H9 (cell line): ENCODE measurements at regions not wholly inside any gene's neighbourhood (a gene's known extent, or its start where the extent isn't known, plus 50 kb on each side); places are given as distances from the start of the nearest gene placed in this dataset.

Source experiments
- DNase-seq: peaks from one replicate; pipeline ENCODE4 v3.0.0-alpha.2; 2017
- H2AFZ ChIP-seq: one replicate; pipeline ENCODE4 v1.6.1; 2013; ENCODE audit warnings: mild to moderate bottlenecking, low read length, control low read depth, moderate library complexity
- H2AK5ac ChIP-seq: 2 replicates; pipeline ENCODE4 v1.6.1; 2013; ENCODE audit warnings: low read length, control low read depth, mixed read lengths; ENCODE audit not compliant: insufficient read length
- H2BK120ac ChIP-seq: one replicate; pipeline ENCODE4 v1.6.1; 2013; ENCODE audit warnings: low read depth, mild to moderate bottlenecking, low read length, control low read depth, inconsistent platforms; ENCODE audit not compliant: poor library complexity, severe bottlenecking
- H2BK12ac ChIP-seq: 2 replicates; pipeline ENCODE4 v1.6.1; 2013; ENCODE audit warnings: low read length, control low read depth, mixed read lengths, low read depth; ENCODE audit not compliant: insufficient read length
- H2BK15ac ChIP-seq: 2 replicates; pipeline ENCODE4 v1.6.1; 2013; ENCODE audit warnings: low read depth, low read length, control low read depth
- H2BK20ac ChIP-seq: one replicate; pipeline ENCODE4 v1.6.1; 2013; ENCODE audit warnings: low read depth, mild to moderate bottlenecking, low read length, control low read depth, inconsistent platforms; ENCODE audit not compliant: poor library complexity, severe bottlenecking
- H2BK5ac ChIP-seq: 2 replicates; pipeline ENCODE4 v1.6.1; 2013; ENCODE audit warnings: low read length, control low read depth, mixed read lengths; ENCODE audit not compliant: insufficient read length
- H3K14ac ChIP-seq: 2 replicates; pipeline ENCODE4 v1.6.1; 2013; ENCODE audit warnings: low read length, control low read depth; ENCODE audit not compliant: insufficient read depth
- H3K18ac ChIP-seq: 2 replicates; pipeline ENCODE4 v1.6.1; 2013; ENCODE audit warnings: low read depth, mild to moderate bottlenecking, mixed read lengths, low read length, control low read depth; ENCODE audit not compliant: insufficient read length
- H3K23ac ChIP-seq: 2 replicates; pipeline ENCODE4 v1.6.1; 2013; ENCODE audit warnings: low read length, control low read depth, mixed read lengths, low read depth; ENCODE audit not compliant: insufficient read length
- H3K23me2 ChIP-seq: 2 replicates; pipeline ENCODE4 v1.6.1; 2013; ENCODE audit warnings: low read depth, mild to moderate bottlenecking, mixed read lengths, low read length, control low read depth; ENCODE audit not compliant: insufficient read length, poor library complexity, severe bottlenecking
- H3K27ac ChIP-seq: 2 replicates; pipeline ENCODE4 v1.5.1; 2013; ENCODE audit warnings: low read length, control low read depth, mixed read lengths, low read depth; ENCODE audit not compliant: insufficient read length
- H3K27me3 ChIP-seq: 2 replicates; pipeline ENCODE4 v1.6.1; 2013; ENCODE audit warnings: low read length, control low read depth, inconsistent platforms; ENCODE audit not compliant: insufficient read depth
- H3K4ac ChIP-seq: 2 replicates; pipeline ENCODE4 v1.6.1; 2013; ENCODE audit warnings: low read depth, mild to moderate bottlenecking, control low read depth, inconsistent platforms, low read length, moderate library complexity
- H3K4me1 ChIP-seq: 2 replicates; pipeline ENCODE4 v1.6.1; 2013; ENCODE audit warnings: low read length, control low read depth, inconsistent platforms; ENCODE audit not compliant: insufficient read depth
- H3K4me2 ChIP-seq: 2 replicates; pipeline ENCODE4 v1.6.1; 2013; ENCODE audit warnings: low read length, control low read depth, mixed read lengths; ENCODE audit not compliant: insufficient read length, insufficient read depth
- H3K56ac ChIP-seq: 2 replicates; pipeline ENCODE4 v1.6.1; 2013; ENCODE audit warnings: low read depth, mild to moderate bottlenecking, mixed read lengths, low read length, control low read depth; ENCODE audit not compliant: insufficient read length
- H3K79me1 ChIP-seq: 2 replicates; pipeline ENCODE4 v1.6.1; 2013; ENCODE audit warnings: low read depth, mild to moderate bottlenecking, moderate library complexity, low read length, control low read depth, inconsistent platforms; ENCODE audit not compliant: insufficient read depth, poor library complexity, severe bottlenecking
- H3K79me2 ChIP-seq: 2 replicates; pipeline ENCODE4 v1.6.1; 2013; ENCODE audit warnings: low read length, control low read depth, inconsistent platforms; ENCODE audit not compliant: insufficient read depth
- H3K9ac ChIP-seq: 2 replicates; pipeline ENCODE4 v1.6.1; 2013; ENCODE audit warnings: low read length, control low read depth, mixed read lengths; ENCODE audit not compliant: insufficient read length; ENCODE audit errors: extremely low read depth
- H3K9me3 ChIP-seq: one replicate; pipeline ENCODE4 v1.6.1; 2013; ENCODE audit warnings: low read depth, low read length, inconsistent platforms; ENCODE audit not compliant: control insufficient read depth
- H3T11ph ChIP-seq: one replicate; pipeline ENCODE4 v1.6.1; 2013; ENCODE audit warnings: mild to moderate bottlenecking, low read length, control low read depth, inconsistent platforms
- H4K20me1 ChIP-seq: one replicate; pipeline ENCODE4 v1.6.1; 2013; ENCODE audit not compliant: control insufficient read depth, insufficient read length, insufficient read depth
- H4K5ac ChIP-seq: 2 replicates; pipeline ENCODE4 v1.6.1; 2013; ENCODE audit warnings: low read depth, mild to moderate bottlenecking, mixed read lengths, low read length, control low read depth; ENCODE audit not compliant: insufficient read length
- H4K8ac ChIP-seq: replicated peaks from 2 replicates; pipeline ENCODE4 v1.6.1; 2013; ENCODE audit warnings: low read length, control low read depth, mixed read lengths, low read depth; ENCODE audit not compliant: insufficient read length
- H4K91ac ChIP-seq: 2 replicates; pipeline ENCODE4 v1.6.1; 2013; ENCODE audit warnings: low read depth, mild to moderate bottlenecking, moderate library complexity, mixed read lengths, low read length, control low read depth; ENCODE audit not compliant: insufficient read length
- H3K27ac Mint-ChIP-seq, 3 experiments: 2 replicates in 2 of 3; 3 replicates in 1 of 3; pipeline ENCODE4 v1.8.0; 2020 to 2021; ENCODE audit warnings: mixed read lengths in 3 of 3, mild to moderate bottlenecking in 1 of 3, moderate library complexity in 1 of 3
- H3K27me3 Mint-ChIP-seq: 2 replicates; pipeline ENCODE4 v1.8.0; 2021; ENCODE audit warnings: low read depth, mild to moderate bottlenecking, moderate library complexity, mixed read lengths
- H3K36me3 Mint-ChIP-seq, 3 experiments: 2 replicates in 2 of 3; 3 replicates in 1 of 3; pipeline ENCODE4 v1.8.0; 2020 to 2021; ENCODE audit warnings: low read depth in 3 of 3, mixed read lengths in 3 of 3; ENCODE audit not compliant: insufficient read depth in 1 of 3
- H3K4me1 Mint-ChIP-seq, 2 experiments: 2 replicates each; pipeline ENCODE4 v1.8.0; 2020; ENCODE audit warnings: mixed read lengths in 2 of 2
- H3K4me3 Mint-ChIP-seq, 2 experiments: 2 replicates in 1 of 2; 3 replicates in 1 of 2; pipeline ENCODE4 v1.8.0; 2020 to 2021; ENCODE audit warnings: mild to moderate bottlenecking in 2 of 2, mixed read lengths in 2 of 2, moderate library complexity in 1 of 2
- H3K9me3 Mint-ChIP-seq, 2 experiments: 2 replicates in 1 of 2; 3 replicates in 1 of 2; pipeline ENCODE4 v1.8.0; 2020; ENCODE audit warnings: mild to moderate bottlenecking in 2 of 2, mixed read lengths in 2 of 2, moderate library complexity in 1 of 2
- CTCF ChIP-seq: fragments of 200-600 bp; sonication (generic); conservative IDR thresholded peaks from 3 replicates; pipeline ENCODE4 v1.8.0; 2021; ENCODE audit warnings: antibody characterized with exemption, mild to moderate bottlenecking
- WGBS: extraction: QIAGEN DNeasy Blood & Tissue Kit; methylation state at CpG from one replicate; pipeline ENCODE4 v1.1.7; 2013; ENCODE audit warnings: missing lambda C conversion rate, low lambda C conversion rate, mixed read lengths; ENCODE audit not compliant: insufficient read length; ENCODE audit errors: extremely low coverage; 5-methylcytosine and 5-hydroxymethylcytosine counted together

- Histone ChIP-seq H2AK5ac (no peak overlapping the region), H2AFZ (no peak overlapping the region), H3K27ac (no peak overlapping the region), H3K23me2 (no peaks in the 10 kb centered on the region), H4K20me1 (no peaks in the 10 kb centered on the region), H2BK20ac (no peak overlapping the region), H2BK12ac (no peak overlapping the region), H3K23ac (no peak overlapping the region), H3K9me3 (no peaks in the 10 kb centered on the region), H3K9ac (no peak overlapping the region), H4K8ac (no peak overlapping the region), H3K79me2 (no peaks in the 10 kb centered on the region), H3K4ac (no peak overlapping the region), H3K4me2 (no peak overlapping the region), H3K18ac (no peak overlapping the region), H3T11ph (no peak overlapping the region), H3K14ac (no peak overlapping the region), H3K27me3 (no peaks in the 10 kb centered on the region), H2BK120ac (no peak overlapping the region), H2BK5ac (no peak overlapping the region), H2BK15ac (no peak overlapping the region), H3K56ac (no peak overlapping the region), H3K79me1 (no peaks in the 10 kb centered on the region), H3K4me1 (no peaks in the 10 kb centered on the region), H4K91ac (no peak overlapping the region), H4K5ac (no peak overlapping the region)
- no peaks in the 10 kb centered on the region for H3K27me3 Mint-ChIP-seq
- H3K9me3 Mint-ChIP-seq = no peaks in the 10 kb centered on the region; a peak in 1 of 5 replicates
- H3K4me1 Mint-ChIP-seq = peaks cover 4 to 5% of the 10 kb centered on the region in 2 experiments; a peak in 2 of 4 replicates
- H3K4me3 Mint-ChIP-seq = no peak overlapping the region
- peaks cover 0 to 1% (median 0%) of the 10 kb centered on the region in 3 experiments; a peak in 2 of 7 replicates for H3K36me3 Mint-ChIP-seq
- DNase-seq = no peak
- H3K27ac Mint-ChIP-seq = no peak overlapping the region
- no CpG with 5 or more reads among the region's 3 CpGs for WGBS
- no peak for TF ChIP-seq CTCF
Observed at GRCh38 chr13:78065141-78065540, 146.5 kb upstream of the EDNRB start.
